Activated T-helper 1 cell treated with Interleukin-2 at 50 U/mL for 16 hours (primary cell): ENCODE measurements at regions not wholly inside any gene's neighbourhood (a gene's known extent, or its start where the extent isn't known, plus 50 kb on each side); places are given as distances from the start of the nearest gene placed in this dataset.

Experiments used
- DNase-seq: peaks from one replicate; pipeline ENCODE4 v3.0.0-alpha.2; 2020; ENCODE audit warnings: low read depth

- no peak for DNase-seq
Measured at GRCh38 chr12:46449316-46449715, 76.7 kb upstream of the SLC38A2 start.

GRCh38 chr12:46446645-46447044 is 74.1 kb upstream of the SLC38A2 start:
- DNase-seq, result no peak

GRCh38 chr12:46445551-46446235 is 73.1 kb upstream of the SLC38A2 start:
- no peak for DNase-seq

- DNase-seq, result no peak
Measured at GRCh38 chr12:46445093-46445492, 72.5 kb upstream of the SLC38A2 start.

GRCh38 chr12:46443594-46444263 is 71.2 kb upstream of the SLC38A2 start:
- no peak for DNase-seq

GRCh38 chr12:46442738-46443137 is 70.2 kb upstream of the SLC38A2 start:
- DNase-seq, result no peak

GRCh38 chr12:46442239-46442638 is 69.7 kb upstream of the SLC38A2 start:
- no peak for DNase-seq

GRCh38 chr12:46439793-46440511 is 67.4 kb upstream of the SLC38A2 start:
- DNase-seq, result no peak

GRCh38 chr12:46438719-46439319 is 66.2 kb upstream of the SLC38A2 start:
- DNase-seq, result no peak

GRCh38 chr12:46438256-46438655 is 65.7 kb upstream of the SLC38A2 start:
- DNase-seq, result no peak

- DNase-seq, result no peak
Measured at GRCh38 chr12:46437469-46437868, 64.9 kb upstream of the SLC38A2 start.

- no peak for DNase-seq
Measured at GRCh38 chr12:46436747-46437146, 64.2 kb upstream of the SLC38A2 start.

GRCh38 chr12:46435625-46436024 is 63.1 kb upstream of the SLC38A2 start:
- DNase-seq, result no peak

- DNase-seq, result no peak
Measured at GRCh38 chr12:46435029-46435428, 62.5 kb upstream of the SLC38A2 start.

- DNase-seq, result no peak
Measured at GRCh38 chr12:46433829-46434228, 61.3 kb upstream of the SLC38A2 start.

- DNase-seq, result no peak
Measured at GRCh38 chr12:46432325-46432724, 59.8 kb upstream of the SLC38A2 start.

GRCh38 chr12:46430340-46430948 is 57.9 kb upstream of the SLC38A2 start:
- DNase-seq, result no peak
